ENCODE measurements at regions not wholly inside any gene's neighbourhood (a gene's known extent, or its start where the extent isn't known, plus 50 kb on each side); places are given as distances from the start of the nearest gene placed in this dataset.

GRCh38 chr12:115407723-115408122 is 723.7 kb upstream of the TBX3 start:
- no peak for TF ChIP-seq EZH2phosphoT487 (IDR thresholded peaks at IDR 0.05; ENCODE audit: insufficient read depth, low read depth)
- TF ChIP-seq EZH2 (IDR thresholded peaks at IDR 0.05; ENCODE audit: insufficient read depth, poor library complexity, severe bottlenecking), result no peak

Data from GM23248 (cell line).